ENCODE measurements at regions not wholly inside any gene's neighbourhood (a gene's known extent, or its start where the extent isn't known, plus 50 kb on each side); places are given as distances from the start of the nearest gene placed in this dataset.

DNA sequence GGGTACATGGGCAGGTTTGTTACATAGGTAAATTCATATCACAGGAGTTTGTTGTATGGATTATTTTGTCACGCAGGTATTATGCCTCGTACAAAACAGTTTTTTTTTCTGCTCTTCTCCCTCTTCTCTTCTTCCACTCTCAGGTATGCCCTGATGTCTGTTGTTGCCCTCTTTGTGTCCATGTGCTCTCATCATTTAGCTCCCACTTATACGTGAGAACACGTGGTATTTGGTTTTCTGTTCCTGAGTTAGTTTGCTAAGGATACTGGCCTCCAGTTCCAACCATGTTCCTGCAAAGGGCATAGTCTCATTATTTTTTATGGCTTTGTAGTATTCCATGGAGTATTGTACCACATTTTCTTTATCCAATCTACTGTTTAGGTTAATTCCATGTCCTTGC is 65.7 kb downstream of the UNC5CL start:
- DNase-seq: no peak

DNA sequence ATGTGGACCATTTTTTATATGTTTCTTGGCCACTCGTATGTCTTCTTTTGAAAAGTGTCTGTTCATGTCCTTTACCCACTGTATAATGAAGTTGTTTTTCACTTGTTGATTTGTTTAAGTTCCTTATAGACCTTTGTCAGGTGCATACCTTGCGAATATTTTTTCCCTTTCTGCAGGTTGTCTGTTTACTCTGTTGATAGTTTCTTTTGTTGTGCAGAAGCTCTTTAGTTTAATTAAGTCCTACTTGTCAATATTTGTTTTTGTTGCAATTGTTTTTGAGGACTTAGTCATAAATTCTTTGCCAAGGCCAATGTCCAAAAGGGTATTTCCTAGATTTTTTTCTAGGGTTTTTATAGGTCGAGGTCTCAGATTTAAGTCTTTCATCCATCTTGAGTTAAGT is 66.2 kb downstream of the UNC5CL start:
- DNase-seq: no peak

GRCh38 chr6:40972190-40972589 is 66.8 kb downstream of the UNC5CL start:
- DNase-seq: no peak

DNA sequence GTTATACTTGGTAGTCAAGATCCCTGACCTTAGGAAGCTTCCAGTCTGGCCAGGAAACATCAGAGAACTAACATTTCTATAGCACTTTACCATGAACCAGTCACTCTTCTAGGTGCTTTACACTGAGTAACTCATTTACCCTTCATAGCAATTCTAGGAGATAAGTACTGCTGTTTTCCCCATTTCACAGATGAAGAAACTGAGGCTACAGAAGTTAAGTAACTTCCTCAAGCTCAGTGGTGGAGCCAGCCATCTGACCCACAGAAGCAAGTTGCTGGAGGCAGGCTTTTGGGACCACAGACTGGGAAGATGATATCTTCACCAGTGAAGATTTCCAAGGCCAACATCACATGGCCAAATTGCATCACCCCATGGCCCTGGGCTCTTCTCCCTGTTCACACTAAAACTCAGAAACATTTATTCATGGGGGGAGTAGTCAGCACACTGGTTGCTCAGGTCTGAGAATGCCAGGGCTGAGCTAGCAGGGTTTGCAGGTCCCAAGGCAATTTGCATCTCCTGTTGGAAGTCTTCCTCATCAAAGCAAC is 70.3 kb downstream of the UNC5CL start:
- no peak for DNase-seq

GRCh38 chr6:40966860-40967259 is 72.2 kb downstream of the UNC5CL start:
- DNase-seq: no peak

GRCh38 chr6:40965046-40965445 is 74.0 kb downstream of the UNC5CL start:
- DNase-seq: no peak

DNA sequence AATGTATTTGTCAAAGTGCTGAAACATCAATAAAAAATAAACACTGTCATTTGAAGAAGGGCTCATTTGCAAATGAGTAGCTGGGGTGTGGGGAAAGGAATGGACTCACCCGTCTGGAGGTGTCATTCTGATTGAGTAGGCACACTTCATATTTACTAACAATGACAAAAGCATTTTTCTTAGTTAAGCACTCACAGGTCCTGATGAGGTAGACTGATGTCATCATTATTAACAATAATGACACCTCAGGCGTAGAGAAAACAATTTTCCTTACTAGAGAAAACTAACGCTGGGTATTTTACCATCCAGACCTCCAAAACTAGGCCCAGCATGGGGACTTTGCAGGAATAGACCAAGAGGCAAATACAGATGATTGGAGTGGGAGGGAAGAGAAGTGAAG is 76.0 kb downstream of the UNC5CL start:
- no peak for DNase-seq

GRCh38 chr6:40962241-40962640 is 76.8 kb downstream of the UNC5CL start:
- no peak for DNase-seq

GRCh38 chr6:40961831-40962230 is 77.2 kb downstream of the UNC5CL start:
- DNase-seq: no peak

- DNase-seq: no peak
These were observed 78.1 kb downstream of the UNC5CL start for GRCh38 chr6:40960742-40961430.

GRCh38 chr6:40959781-40960327 is 79.2 kb downstream of the UNC5CL start:
- no peak for DNase-seq

DNA sequence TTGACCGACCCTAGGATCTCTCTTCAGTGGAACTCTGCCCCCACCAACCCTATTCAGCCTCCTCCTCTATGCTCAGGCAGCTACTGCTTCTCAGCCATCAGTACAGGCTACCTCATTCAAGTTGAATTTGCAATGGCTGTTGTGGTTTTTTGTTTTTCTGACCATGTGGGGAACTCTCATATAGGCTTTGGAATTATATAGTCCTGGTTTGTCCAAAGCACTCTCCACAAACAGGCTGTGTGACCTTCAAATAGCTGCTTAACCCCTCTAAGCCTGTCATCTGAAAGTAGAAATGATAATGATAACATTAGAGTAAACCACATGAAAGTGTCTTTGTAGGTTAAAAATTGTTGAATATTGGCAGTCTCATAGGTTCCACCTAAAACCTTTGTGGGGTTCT is 80.3 kb downstream of the UNC5CL start:
- DNase-seq: no peak

- DNase-seq: no peak
These were observed 81.2 kb downstream of the UNC5CL start for GRCh38 chr6:40957616-40958492.

DNA sequence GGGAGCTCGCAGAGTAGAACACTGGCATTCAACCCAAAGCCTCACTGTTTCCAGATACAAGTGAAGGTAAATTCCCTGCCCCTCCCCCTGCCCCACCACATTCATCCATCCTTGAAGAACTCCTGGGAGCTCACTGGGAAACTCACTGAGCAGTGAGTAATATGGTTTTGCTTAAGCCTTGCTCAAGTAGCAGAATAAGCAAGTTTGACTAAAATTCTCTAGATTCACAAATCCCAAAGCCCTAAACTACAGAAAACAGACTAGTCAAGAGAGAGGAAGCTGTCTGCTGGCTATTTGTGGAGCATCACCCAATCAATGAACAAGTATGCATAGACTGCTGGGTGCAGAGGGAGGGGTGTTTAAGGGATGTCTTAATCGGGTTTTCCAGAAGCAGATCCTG is 82.1 kb downstream of the UNC5CL start:
- no peak for DNase-seq

GRCh38 chr6:40955178-40955545 is 83.9 kb downstream of the UNC5CL start:
- DNase-seq: no peak

- no peak for DNase-seq
These were observed 84.4 kb downstream of the UNC5CL start for GRCh38 chr6:40954446-40955177.

DNA sequence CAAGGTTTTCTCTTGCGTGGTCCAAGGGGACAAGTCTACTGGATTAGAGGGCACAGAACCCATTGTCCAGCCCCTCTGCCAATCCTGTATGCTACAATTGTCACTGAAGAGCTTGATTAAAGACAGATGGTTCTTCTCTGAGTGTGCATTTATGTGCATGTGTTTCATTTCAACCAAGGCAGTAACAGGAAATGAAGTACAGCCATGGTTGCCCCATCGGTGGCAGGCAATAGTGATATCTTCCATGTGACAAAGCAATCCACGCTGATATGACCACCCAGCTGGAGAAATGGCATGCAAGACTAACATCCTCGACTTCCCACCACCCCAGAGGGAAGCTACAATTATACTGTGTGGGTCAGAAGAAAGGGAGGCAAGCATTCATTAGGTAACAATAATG is 85.5 kb downstream of the UNC5CL start:
- DNase-seq: no peak

DNA sequence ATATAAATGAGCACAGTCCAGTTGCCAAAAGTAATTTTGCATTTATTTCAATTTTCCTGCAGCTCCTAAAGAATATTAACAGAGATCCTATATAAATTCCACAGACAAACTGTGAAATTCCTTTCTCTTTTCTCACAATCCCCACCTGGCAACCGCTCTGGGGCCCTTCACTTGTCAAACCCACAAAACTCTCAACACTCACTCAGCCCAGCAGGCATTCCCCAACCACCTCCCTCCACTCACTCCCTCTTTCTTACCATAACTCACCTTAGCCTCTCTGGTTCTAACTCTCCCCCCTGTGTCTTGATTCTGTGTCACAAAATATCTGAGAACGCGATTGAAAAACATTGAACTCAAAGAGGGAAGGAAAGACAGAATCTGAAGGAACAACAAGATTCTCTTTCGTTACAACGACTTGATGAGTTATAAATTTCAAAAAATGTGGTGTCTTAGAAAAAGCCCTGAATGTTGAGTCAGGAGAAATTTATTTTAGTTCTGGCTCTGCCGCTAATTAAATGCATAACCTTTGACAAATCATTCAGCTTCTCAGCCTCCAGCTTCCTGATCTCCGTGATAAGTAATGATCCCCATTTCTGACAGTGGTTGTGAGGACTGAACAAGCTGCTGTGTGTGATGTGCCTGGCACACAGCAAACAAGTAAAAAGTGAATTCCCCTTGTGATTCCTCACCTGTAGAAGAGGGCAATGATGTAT is 87.9 kb downstream of the UNC5CL start:
- no peak for DNase-seq

DNA sequence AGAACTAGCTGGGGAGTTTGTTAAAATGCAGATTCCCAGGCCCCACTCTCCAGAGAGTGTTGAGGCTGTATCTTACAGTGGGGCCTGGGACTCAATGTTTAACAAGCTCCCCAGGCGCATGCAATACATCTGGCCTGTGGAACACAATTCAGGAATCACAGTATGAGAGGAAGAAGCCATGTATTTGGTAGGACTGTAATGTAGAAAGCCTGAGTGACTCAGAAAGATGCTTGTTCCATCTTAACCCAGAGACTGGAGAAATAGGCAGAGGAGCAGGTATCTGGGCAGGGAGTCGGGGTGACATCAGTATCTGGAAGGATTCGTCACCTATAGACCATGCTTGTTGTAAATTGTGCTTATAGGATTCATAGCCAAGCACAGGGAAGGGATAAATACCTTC is 90.5 kb downstream of the UNC5CL start:
- DNase-seq: no peak

DNA sequence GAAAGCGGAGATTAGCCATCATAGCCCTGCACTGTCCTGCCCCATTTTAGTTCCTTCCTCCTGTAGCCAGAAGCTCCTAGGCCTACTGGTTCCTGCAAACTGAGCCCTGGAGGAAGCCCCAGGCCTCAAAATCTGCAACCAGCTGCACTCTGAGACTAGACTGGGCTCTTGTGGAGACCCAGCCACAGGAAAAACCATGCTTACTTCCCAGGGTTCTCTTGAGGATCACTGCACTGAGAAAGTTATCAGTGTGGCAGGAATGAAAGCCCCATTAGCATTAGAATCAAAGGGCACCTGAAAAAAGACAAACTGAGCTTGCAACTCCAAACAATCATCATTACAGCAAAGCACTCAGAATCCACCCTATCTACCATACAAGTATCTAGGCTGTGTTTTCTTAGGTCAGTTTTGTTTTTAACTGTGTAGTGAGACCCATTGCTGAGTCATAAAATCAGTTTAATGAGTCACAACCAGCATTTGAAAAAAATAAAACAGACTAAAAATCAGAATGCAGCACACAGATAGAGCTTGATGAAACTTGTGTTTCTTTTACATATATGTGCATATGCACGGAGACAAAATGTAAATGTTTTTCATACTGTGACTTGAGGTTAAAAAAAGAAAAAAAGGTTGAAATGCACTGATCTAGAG is 91.0 kb downstream of the UNC5CL start:
- DNase-seq: no peak

DNA sequence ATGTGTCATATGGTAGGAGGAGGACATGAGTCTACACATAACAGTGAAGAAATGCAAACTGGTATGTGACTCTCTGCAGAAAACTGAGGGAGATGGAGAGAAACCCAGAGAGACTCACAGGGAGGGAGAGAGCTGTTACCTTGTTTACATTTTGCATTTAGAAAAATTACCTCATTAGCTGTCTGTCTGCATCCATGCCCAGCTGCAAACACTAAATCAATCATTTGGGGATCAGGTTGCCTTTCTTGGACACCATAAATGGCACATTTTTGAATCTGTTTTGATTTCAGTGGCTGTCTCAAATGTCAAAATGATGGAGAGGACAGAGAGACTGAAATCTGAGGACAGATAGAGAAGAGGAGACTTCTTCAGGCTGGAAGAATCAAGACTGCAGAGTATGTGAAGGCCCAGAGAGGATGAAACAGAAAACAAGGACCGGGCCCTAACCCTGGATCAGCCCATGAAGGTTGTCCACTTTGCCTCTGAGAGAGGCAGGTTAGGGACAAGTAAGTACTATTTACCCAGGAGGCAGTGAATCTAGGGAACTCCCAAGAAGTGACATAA is 92.2 kb downstream of the UNC5CL start:
- no peak for DNase-seq

DNA sequence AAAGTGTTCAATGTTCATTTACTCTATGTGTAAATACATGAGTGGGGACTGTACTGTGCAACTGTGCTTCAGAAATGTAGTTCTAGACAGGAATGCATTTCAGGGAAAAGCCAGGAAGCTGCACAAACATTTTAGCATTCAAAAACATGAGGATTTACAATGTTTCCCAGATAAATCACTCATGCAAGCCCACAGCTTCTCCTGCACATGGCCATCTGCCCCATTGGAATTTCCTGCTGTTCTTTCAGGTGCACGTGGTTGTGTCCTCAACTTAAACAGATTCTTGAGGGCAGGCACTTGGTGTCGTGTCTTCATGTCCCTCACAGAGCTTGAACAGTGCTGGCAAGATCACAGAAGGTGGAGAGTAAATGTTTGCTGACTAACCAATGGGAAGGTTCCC is 101.5 kb downstream of the UNC5CL start:
- DNase-seq: no peak
